Activated naive CD8-positive, alpha-beta T cell treated with anti-CD3 and anti-CD28 coated beads for 36 hours (primary cell): ENCODE measurements at regions not wholly inside any gene's neighbourhood (a gene's known extent, or its start where the extent isn't known, plus 50 kb on each side); places are given as distances from the start of the nearest gene placed in this dataset.

Experiments used
- DNase-seq: peaks from one replicate; pipeline ENCODE4 v3.0.0; 2021
- H3K27ac Mint-ChIP-seq: one replicate; pipeline ENCODE4 v1.8.0; 2022; ENCODE audit warnings: mild to moderate bottlenecking, moderate library complexity, mixed read lengths
- H3K27me3 Mint-ChIP-seq: one replicate; pipeline ENCODE4 v1.8.0; 2022; ENCODE audit warnings: mild to moderate bottlenecking, mixed read lengths
- H3K36me3 Mint-ChIP-seq: one replicate; pipeline ENCODE4 v1.8.0; 2021; ENCODE audit warnings: mild to moderate bottlenecking, mixed read lengths
- H3K4me1 Mint-ChIP-seq: one replicate; pipeline ENCODE4 v1.8.0; 2021; ENCODE audit warnings: mixed read lengths
- H3K4me3 Mint-ChIP-seq: one replicate; pipeline ENCODE4 v1.8.0; 2022; ENCODE audit warnings: mild to moderate bottlenecking, moderate library complexity, mixed read lengths
- H3K9me3 Mint-ChIP-seq: one replicate; pipeline ENCODE4 v1.8.0; 2022; ENCODE audit warnings: mixed read lengths

- no peaks in the 10 kb centered on the region for H3K36me3 Mint-ChIP-seq
- no peak for DNase-seq
- no peak overlapping the region for H3K27ac Mint-ChIP-seq
- no peak overlapping the region for H3K4me3 Mint-ChIP-seq
- no peaks in the 10 kb centered on the region for H3K9me3 Mint-ChIP-seq
- H3K4me1 Mint-ChIP-seq = no peaks in the 10 kb centered on the region
- peaks cover 7% of the 10 kb centered on the region for H3K27me3 Mint-ChIP-seq
These were observed 377.9 kb downstream of the ENC1 start for GRCh38 chr5:74262544-74263207.

GRCh38 chr5:74261866-74262265 lies 378.7 kb downstream of the ENC1 start:
- no peak overlapping the region for H3K27ac Mint-ChIP-seq
- peaks cover 11% of the 10 kb centered on the region for H3K27me3 Mint-ChIP-seq
- no peaks in the 10 kb centered on the region for H3K36me3 Mint-ChIP-seq
- H3K9me3 Mint-ChIP-seq = no peaks in the 10 kb centered on the region
- no peaks in the 10 kb centered on the region for H3K4me1 Mint-ChIP-seq
- no peak for DNase-seq
- H3K4me3 Mint-ChIP-seq = no peak overlapping the region

- Mint-ChIP-seq H3K4me1 (no peaks in the 10 kb centered on the region), H3K9me3 (no peaks in the 10 kb centered on the region), H3K27ac (no peak overlapping the region), H3K4me3 (no peak overlapping the region), H3K36me3 (no peaks in the 10 kb centered on the region), H3K27me3 (peaks cover 11% of the 10 kb centered on the region)
- no peak for DNase-seq
These were observed 379.1 kb downstream of the ENC1 start for GRCh38 chr5:74261421-74261820.

- Mint-ChIP-seq H3K4me3 (no peak overlapping the region), H3K27ac (no peak overlapping the region), H3K9me3 (no peaks in the 10 kb centered on the region), H3K36me3 (no peaks in the 10 kb centered on the region), H3K27me3 (peaks cover 15% of the 10 kb centered on the region), H3K4me1 (no peaks in the 10 kb centered on the region)
- DNase-seq = no peak
These were observed 381.0 kb downstream of the ENC1 start for GRCh38 chr5:74259572-74259971.

GRCh38 chr5:74258314-74258665 lies 382.2 kb downstream of the ENC1 start:
- H3K27ac Mint-ChIP-seq = no peak overlapping the region
- H3K9me3 Mint-ChIP-seq = no peaks in the 10 kb centered on the region
- H3K4me3 Mint-ChIP-seq = no peak overlapping the region
- no peaks in the 10 kb centered on the region for H3K36me3 Mint-ChIP-seq
- H3K27me3 Mint-ChIP-seq = peaks cover 15% of the 10 kb centered on the region
- no peaks in the 10 kb centered on the region for H3K4me1 Mint-ChIP-seq
- no peak for DNase-seq

GRCh38 chr5:74257645-74258313 lies 382.7 kb downstream of the ENC1 start:
- Mint-ChIP-seq H3K36me3 (no peaks in the 10 kb centered on the region), H3K4me3 (no peak overlapping the region), H3K27ac (no peak overlapping the region), H3K4me1 (no peaks in the 10 kb centered on the region), H3K9me3 (no peaks in the 10 kb centered on the region), H3K27me3 (peaks cover 18% of the 10 kb centered on the region)
- no peak for DNase-seq

- Mint-ChIP-seq H3K36me3 (no peaks in the 10 kb centered on the region), H3K4me1 (no peaks in the 10 kb centered on the region), H3K4me3 (no peak overlapping the region), H3K9me3 (no peaks in the 10 kb centered on the region), H3K27me3 (peaks cover 25% of the 10 kb centered on the region), H3K27ac (no peak overlapping the region)
- no peak for DNase-seq
These were observed 383.4 kb downstream of the ENC1 start for GRCh38 chr5:74257060-74257527.

GRCh38 chr5:74255692-74256392 lies 384.7 kb downstream of the ENC1 start:
- peaks cover 26% of the 10 kb centered on the region for H3K27me3 Mint-ChIP-seq
- no peaks in the 10 kb centered on the region for H3K4me1 Mint-ChIP-seq
- no peak overlapping the region for H3K4me3 Mint-ChIP-seq
- H3K27ac Mint-ChIP-seq = no peak overlapping the region
- no peaks in the 10 kb centered on the region for H3K36me3 Mint-ChIP-seq
- no peaks in the 10 kb centered on the region for H3K9me3 Mint-ChIP-seq
- DNase-seq = no peak

- Mint-ChIP-seq H3K4me3 (no peak overlapping the region), H3K9me3 (no peaks in the 10 kb centered on the region), H3K27me3 (peaks cover 29% of the 10 kb centered on the region), H3K27ac (no peak overlapping the region), H3K36me3 (no peaks in the 10 kb centered on the region), H3K4me1 (no peaks in the 10 kb centered on the region)
- no peak for DNase-seq
These were observed 386.3 kb downstream of the ENC1 start for GRCh38 chr5:74254257-74254656.

- Mint-ChIP-seq H3K36me3 (no peaks in the 10 kb centered on the region), H3K9me3 (no peaks in the 10 kb centered on the region), H3K27me3 (peaks cover 29% of the 10 kb centered on the region)
These were observed 388.5 kb downstream of the ENC1 start for GRCh38 chr5:74252044-74252443.

GRCh38 chr5:74251141-74252035 lies 389.1 kb downstream of the ENC1 start:
- Mint-ChIP-seq H3K4me1 (no peaks in the 10 kb centered on the region), H3K27ac (no peak overlapping the region), H3K4me3 (no peak overlapping the region), H3K9me3 (no peaks in the 10 kb centered on the region), H3K36me3 (no peaks in the 10 kb centered on the region), H3K27me3 (peaks cover 29% of the 10 kb centered on the region)
- DNase-seq = no peak

More at GRCh38 chr5:74252044-74252443, 388.5 kb downstream of the ENC1 start:
- Mint-ChIP-seq H3K4me3 (no peak overlapping the region), H3K27ac (no peak overlapping the region), H3K4me1 (no peaks in the 10 kb centered on the region)
- no peak for DNase-seq

- H3K9me3 Mint-ChIP-seq = no peaks in the 10 kb centered on the region
- no peak for DNase-seq
These were observed 390.0 kb downstream of the ENC1 start for GRCh38 chr5:74250304-74251102.

GRCh38 chr5:74248576-74248975 lies 392.0 kb downstream of the ENC1 start:
- Mint-ChIP-seq H3K27ac (no peak overlapping the region), H3K4me1 (no peaks in the 10 kb centered on the region), H3K9me3 (no peaks in the 10 kb centered on the region), H3K27me3 (peaks cover 25% of the 10 kb centered on the region), H3K4me3 (no peak overlapping the region), H3K36me3 (no peaks in the 10 kb centered on the region)
- no peak for DNase-seq

More at GRCh38 chr5:74250304-74251102, 390.0 kb downstream of the ENC1 start:
- Mint-ChIP-seq H3K4me3 (no peak overlapping the region), H3K4me1 (no peaks in the 10 kb centered on the region), H3K27ac (no peak overlapping the region), H3K27me3 (peaks cover 29% of the 10 kb centered on the region), H3K36me3 (no peaks in the 10 kb centered on the region)

GRCh38 chr5:74244406-74244805 lies 396.1 kb downstream of the ENC1 start:
- Mint-ChIP-seq H3K4me1 (peaks cover 2% of the 10 kb centered on the region), H3K27me3 (peaks cover 15% of the 10 kb centered on the region), H3K4me3 (no peak overlapping the region), H3K36me3 (no peaks in the 10 kb centered on the region), H3K9me3 (no peaks in the 10 kb centered on the region), H3K27ac (no peak overlapping the region)
- DNase-seq = no peak
